GM21423 (cell line): ENCODE measurements at regions not wholly inside any gene's neighbourhood (a gene's known extent, or its start where the extent isn't known, plus 50 kb on each side); places are given as distances from the start of the nearest gene placed in this dataset.

Source experiments
- ATAC-seq: cut with Tn5 transposase; IDR thresholded peaks from one replicate; pipeline ENCODE4 v1.9.1; 2021; ENCODE audit warnings: mild to moderate bottlenecking, moderate library complexity; ENCODE audit not compliant: unreplicated experiment

- ATAC-seq = no peak
Measured at GRCh38 chr2:6336752-6337471, 528.8 kb downstream of the CMPK2 start.

GRCh38 chr2:6337472-6337820 lies 528.3 kb downstream of the CMPK2 start:
- ATAC-seq = no peak

GRCh38 chr2:6341588-6342129 lies 524.0 kb downstream of the CMPK2 start:
- ATAC-seq = no peak

- no peak for ATAC-seq
Measured at GRCh38 chr2:6342273-6342920, 523.3 kb downstream of the CMPK2 start.

GRCh38 chr2:6343076-6343475 lies 522.6 kb downstream of the CMPK2 start:
- no peak for ATAC-seq

GRCh38 chr2:6352247-6352646 lies 513.5 kb downstream of the CMPK2 start:
- peak; percentile 76 for ATAC-seq

- no peak for ATAC-seq
Measured at GRCh38 chr2:6352906-6353515, 512.7 kb downstream of the CMPK2 start.

- peak; percentile 46 for ATAC-seq
Measured at GRCh38 chr2:6353669-6354068, 512.0 kb downstream of the CMPK2 start.

- ATAC-seq = no peak
Measured at GRCh38 chr2:6354546-6354945, 511.2 kb downstream of the CMPK2 start.

- no peak for ATAC-seq
Measured at GRCh38 chr2:6355886-6356761, 509.6 kb downstream of the CMPK2 start.

GRCh38 chr2:6358546-6358945 lies 507.2 kb downstream of the CMPK2 start:
- ATAC-seq = no peak

GRCh38 chr2:6358985-6359384 lies 506.7 kb downstream of the CMPK2 start:
- no peak for ATAC-seq

GRCh38 chr2:6359964-6360363 lies 505.7 kb downstream of the CMPK2 start:
- no peak for ATAC-seq

GRCh38 chr2:6362671-6363450 lies 502.8 kb downstream of the CMPK2 start:
- no peak for ATAC-seq

GRCh38 chr2:6368281-6368680 lies 497.4 kb downstream of the CMPK2 start:
- ATAC-seq = no peak

GRCh38 chr2:6369266-6369665 lies 496.4 kb downstream of the CMPK2 start:
- ATAC-seq = no peak

GRCh38 chr2:6370753-6371551 lies 494.8 kb downstream of the CMPK2 start:
- no peak for ATAC-seq

- ATAC-seq = no peak
Measured at GRCh38 chr2:6372317-6372901, 493.3 kb downstream of the CMPK2 start.

GRCh38 chr2:6381326-6381725 lies 484.4 kb downstream of the CMPK2 start:
- no peak for ATAC-seq
